ENCODE measurements at regions not wholly inside any gene's neighbourhood (a gene's known extent, or its start where the extent isn't known, plus 50 kb on each side); places are given as distances from the start of the nearest gene placed in this dataset.

- TF ChIP-seq CTCF (IDR thresholded peaks at IDR 0.05) (no peak), POLR2A (IDR thresholded peaks at IDR 0.05) (no peak)
Observed at GRCh38 chr4:81845761-81846160, 374.1 kb upstream of the RASGEF1B start.
